NCI-H345 (cell line): ENCODE measurements at regions not wholly inside any gene's neighbourhood (a gene's known extent, or its start where the extent isn't known, plus 50 kb on each side); places are given as distances from the start of the nearest gene placed in this dataset.
"Not testable (repeated sequence)": the region's sequence is repeated elsewhere in the genome, so short reads cannot be mapped to it uniquely, and the experiment has no call there.

Experiments
- DNase-seq: peaks from one replicate; lab custom pipeline; 2025; lab: John Stamatoyannopoulos, UW

- DNase-seq = peak; percentile 1
Observed at GRCh38 chr6:6724539-6725467, 136.3 kb downstream of the LY86 start.

GRCh38 chr6:6725468-6726209, 137.1 kb downstream of the LY86 start:
- no peak for DNase-seq

- DNase-seq = no peak
Observed at GRCh38 chr6:6728169-6728941, 139.8 kb downstream of the LY86 start.

GRCh38 chr6:6729971-6730370, 141.5 kb downstream of the LY86 start:
- no peak for DNase-seq

- DNase-seq = no peak
Observed at GRCh38 chr6:6730831-6731230, 142.3 kb downstream of the LY86 start.

- no peak for DNase-seq
Observed at GRCh38 chr6:6734479-6735465, 146.3 kb downstream of the LY86 start.

GRCh38 chr6:6736791-6737654, 148.5 kb downstream of the LY86 start:
- no peak for DNase-seq

- DNase-seq = no peak
Observed at GRCh38 chr6:6737671-6738070, 149.2 kb downstream of the LY86 start.

GRCh38 chr6:6738108-6738507, 149.6 kb downstream of the LY86 start:
- no peak for DNase-seq

GRCh38 chr6:6738922-6739716, 150.6 kb downstream of the LY86 start:
- DNase-seq = no peak

GRCh38 chr6:6740595-6740994, 152.1 kb downstream of the LY86 start:
- DNase-seq = no peak

GRCh38 chr6:6741264-6741663, 152.7 kb downstream of the LY86 start:
- no peak for DNase-seq

GRCh38 chr6:6742535-6742934, 154.0 kb downstream of the LY86 start:
- DNase-seq = no peak

GRCh38 chr6:6744551-6744950, 156.0 kb downstream of the LY86 start:
- no peak for DNase-seq

- DNase-seq = not testable (repeated sequence)
Observed at GRCh38 chr6:6745637-6746332, 157.3 kb downstream of the LY86 start.

GRCh38 chr6:6746333-6746969, 157.9 kb downstream of the LY86 start:
- DNase-seq = no peak

- DNase-seq = no peak
Observed at GRCh38 chr6:6746970-6747338, 158.4 kb downstream of the LY86 start.

- no peak for DNase-seq
Observed at GRCh38 chr6:6747371-6747770, 158.9 kb downstream of the LY86 start.
